Hematopoietic multipotent progenitor cell treated with erythropoietin and hydrocortisone succinate and interleukin-3 and kit ligand, for 17 days (in vitro differentiated cells): ENCODE measurements at regions not wholly inside any gene's neighbourhood (a gene's known extent, or its start where the extent isn't known, plus 50 kb on each side); places are given as distances from the start of the nearest gene placed in this dataset.
"Not testable (repeated sequence)": the region's sequence is repeated elsewhere in the genome, so short reads cannot be mapped to it uniquely, and the experiment has no call there.

Source experiments
- DNase-seq: peaks from one replicate; pipeline ENCODE4 v3.0.0-alpha.2; 2015; ENCODE audit warnings: low spot score

DNA sequence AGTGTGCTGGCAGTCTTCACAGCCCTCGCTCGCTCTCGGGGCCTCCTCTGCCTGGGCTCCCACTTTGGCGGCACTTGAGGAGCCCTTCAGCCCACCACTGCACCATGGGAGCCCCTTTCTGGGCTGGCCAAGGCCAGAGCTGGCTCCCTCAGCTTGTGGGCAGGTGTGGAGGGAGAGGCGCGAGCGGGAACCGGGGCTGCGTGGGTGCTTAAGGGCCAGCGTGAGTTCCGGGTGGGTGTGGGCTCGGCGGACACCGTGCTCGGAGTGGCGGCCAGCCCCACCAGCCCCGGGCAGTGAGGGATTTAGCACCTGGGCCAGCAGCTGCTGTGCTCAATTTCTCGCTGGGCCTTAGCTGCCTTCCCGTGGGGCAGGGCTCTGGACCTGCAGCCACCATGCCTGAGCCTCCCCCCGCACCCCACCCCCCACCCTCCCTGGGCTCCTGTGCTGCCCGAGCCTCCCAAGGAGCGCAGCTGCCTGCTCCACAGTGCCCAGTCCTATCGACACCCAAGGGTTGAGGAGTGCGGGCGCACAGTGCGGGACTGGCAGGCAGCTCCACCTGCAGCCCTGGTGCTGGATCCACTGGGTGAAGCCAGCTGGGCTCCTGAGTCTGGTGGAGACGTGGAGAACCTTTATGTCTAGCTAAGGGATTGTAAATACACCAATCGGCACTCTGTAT lies 684.4 kb upstream of the GOLIM4 start:
- DNase-seq, result not testable (repeated sequence)

DNA sequence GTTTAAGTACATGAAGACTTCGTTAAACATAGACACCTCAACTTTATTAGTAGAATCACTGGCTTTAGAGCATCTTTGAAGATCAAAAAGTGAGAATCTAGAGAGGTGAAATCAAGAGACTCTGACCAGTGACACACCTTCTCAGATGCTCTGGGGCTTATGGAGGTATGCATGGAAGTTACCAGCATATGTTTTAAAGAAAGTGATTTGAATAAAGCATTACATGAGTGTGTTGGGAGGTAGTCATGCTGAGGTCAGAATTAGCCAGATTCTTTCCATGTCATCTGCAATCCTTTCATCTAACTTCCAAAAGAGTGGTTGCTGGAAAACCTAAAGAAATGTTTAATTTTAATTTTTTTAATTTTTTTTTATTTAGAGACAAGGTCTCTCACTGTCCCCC lies 658.0 kb upstream of the GOLIM4 start:
- DNase-seq, result no peak

DNA sequence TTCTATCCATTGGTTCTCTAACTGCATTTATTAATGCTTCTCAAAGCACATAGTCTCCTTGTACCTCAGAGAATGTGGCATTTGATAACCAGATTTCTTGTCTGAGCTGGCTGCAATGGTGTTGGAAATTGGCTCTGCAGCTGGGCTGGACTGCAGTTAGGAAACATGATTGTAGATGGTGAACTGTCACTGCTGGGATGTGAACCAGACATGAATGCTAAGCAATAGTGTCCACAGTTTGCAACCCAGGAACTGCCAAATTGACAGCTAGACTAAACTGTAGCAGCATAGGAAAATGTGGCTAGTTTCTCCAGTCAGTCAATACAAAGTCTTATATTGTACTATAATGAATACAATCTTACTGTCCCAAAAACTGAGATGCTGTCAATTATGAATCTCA lies 656.6 kb upstream of the GOLIM4 start:
- DNase-seq, result no peak

DNA sequence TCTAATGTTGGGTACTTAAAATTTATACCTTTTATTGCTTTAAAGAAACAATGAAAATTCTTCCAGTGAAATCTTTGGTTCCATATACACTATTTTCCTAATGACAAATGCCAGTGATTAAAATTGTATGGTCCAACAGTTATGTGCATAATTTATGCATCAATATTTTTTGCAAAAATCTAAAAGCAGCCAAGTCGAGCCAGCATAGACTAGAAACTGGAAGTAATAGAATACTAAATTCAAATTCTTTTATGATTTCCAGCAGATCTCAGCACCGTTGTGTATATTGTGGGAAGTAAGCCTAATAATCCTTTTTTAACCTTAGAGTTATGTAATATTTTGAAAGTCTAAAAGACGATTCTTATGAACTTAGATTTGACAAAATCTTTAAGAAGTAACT lies 652.0 kb upstream of the GOLIM4 start:
- no peak for DNase-seq

DNA sequence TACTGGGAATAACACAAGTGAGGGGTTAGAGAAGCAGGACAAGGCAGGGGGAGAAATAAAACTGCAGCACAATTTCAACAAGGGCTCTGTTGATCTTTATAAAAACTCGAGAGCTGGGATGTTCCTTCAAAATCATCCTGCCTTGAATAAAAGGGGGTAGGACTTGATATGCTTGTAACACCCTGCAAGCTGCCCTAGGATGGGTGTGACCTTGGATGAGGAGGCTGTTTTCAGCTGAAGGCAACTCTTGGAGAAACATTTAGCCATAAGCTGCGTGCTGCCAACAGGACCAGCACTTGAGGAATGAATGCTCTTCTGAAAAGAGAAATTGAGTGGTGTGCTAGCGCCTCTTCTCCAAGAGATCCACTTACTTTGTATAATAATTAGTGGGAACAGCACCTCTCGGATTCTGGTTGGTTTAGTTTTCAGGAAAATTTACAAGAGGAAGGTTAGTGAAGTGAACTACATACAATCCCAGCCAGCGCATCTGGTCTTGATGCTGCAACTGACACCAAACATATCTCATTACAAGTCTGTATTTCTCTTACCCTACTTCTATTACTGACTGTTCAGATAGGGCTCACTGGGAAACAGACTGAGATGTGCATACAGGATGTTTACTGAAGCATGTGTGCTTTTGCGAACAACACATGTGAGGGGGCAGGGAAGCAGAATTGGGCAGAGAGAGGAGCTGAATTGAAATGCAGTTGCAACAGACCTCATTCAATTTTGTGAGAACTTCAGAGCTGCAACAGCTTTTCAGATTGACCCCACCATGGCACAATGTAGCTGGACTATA lies 643.0 kb upstream of the GOLIM4 start:
- DNase-seq, result no peak

DNA sequence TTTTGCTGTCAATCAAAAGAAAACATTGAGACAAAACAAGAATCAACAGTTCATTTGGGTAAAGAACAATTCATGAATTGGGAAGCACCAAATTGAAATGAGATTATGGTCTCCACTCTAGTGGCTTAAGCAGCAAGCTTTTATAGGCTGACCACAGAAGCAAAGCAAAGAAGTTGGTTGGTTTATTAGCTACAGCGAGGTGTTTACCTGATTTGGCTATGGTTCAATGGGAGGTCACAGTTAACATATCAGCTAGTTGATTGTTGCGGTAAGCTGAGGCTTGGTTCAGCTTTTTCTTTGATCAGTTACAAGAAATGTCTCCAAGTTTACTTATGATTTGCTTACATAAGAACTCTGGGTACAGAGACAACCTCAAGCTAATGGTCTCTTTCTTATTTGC lies 640.5 kb upstream of the GOLIM4 start:
- DNase-seq, result no peak

DNA sequence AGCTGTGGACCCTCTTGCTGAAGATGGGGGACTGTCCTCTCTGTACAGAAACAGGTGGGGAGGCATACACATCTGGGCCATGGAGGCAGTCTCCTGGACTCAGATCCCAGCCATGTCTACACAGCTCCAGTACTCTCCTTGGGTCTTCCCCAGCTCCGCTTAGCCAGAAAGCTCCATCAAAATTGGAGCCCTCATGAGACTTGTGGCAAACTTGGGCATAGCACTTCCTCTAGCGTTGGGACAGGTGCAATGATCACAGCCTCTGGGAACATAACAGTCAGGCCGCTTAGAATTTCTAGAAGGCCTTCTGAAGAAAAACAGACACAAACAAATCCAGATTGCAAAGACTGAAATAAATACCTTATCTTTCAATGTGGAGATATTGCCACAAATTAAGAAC lies 634.3 kb upstream of the GOLIM4 start:
- no peak for DNase-seq

DNA sequence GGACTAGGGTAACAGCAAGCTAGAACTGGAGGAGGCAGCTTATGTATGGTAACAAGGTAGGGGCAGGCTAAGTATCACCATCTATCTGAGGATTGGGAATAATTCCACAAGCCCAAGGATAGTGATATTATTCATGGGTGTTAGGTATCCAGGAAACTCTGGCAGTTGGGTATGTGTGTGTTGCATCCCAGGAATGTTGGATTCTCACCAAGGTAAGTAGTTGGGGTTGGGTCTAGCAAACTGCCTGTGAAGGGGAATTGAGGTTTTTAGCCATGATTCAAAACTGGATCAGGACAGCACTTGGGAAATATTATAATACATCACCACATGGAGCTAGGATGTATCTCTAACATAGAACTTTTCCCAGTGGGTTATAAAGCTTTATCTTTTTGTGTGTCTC lies 626.4 kb upstream of the GOLIM4 start:
- no peak for DNase-seq

DNA sequence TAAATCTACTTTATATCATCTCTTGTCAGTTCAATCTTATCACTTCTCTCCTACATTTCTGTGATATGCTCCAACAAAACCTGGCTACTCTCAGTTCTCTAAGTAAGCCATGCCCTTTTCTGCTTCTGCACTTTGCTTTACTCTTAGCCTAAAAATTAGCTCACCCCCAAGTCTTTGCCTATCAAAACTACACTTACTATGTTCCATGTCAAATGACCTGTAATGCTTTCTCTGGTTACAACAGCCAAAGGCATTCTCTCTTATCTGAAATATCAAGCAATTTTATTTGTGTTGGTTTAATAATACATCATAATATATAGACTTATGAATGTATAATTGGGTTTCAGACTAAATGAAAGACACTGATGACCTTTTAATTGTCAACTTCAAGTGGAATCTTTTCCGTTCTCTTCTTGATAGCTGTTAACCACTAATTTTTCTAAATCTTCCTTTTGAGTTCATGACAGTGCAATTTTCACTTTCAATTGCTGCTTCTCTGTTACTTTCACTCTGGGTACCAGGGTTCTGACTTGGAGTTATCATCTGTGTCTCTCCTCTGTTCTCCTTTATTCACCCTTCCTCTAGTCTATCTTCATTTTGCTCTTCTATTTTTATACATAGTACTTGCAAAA lies 619.0 kb upstream of the GOLIM4 start:
- DNase-seq, result no peak

DNA sequence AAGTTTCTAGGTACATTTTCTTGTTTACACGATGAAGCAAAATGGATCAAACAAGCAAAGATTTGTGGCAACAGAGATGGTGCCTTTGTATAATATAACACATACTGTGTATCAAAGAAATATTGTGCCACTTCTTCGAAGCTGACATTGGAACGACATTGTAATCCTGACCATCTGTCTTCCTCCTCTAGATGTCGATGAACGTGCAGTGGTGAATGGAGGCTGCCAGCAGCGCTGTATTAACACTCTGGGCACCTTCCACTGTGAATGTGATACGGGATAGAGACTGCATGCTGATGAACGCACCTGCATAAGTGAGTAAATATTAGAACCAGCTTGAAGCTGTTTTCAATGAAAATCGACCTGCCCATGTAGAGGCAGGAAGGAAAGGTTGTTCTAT lies 613.3 kb upstream of the GOLIM4 start:
- no peak for DNase-seq

DNA sequence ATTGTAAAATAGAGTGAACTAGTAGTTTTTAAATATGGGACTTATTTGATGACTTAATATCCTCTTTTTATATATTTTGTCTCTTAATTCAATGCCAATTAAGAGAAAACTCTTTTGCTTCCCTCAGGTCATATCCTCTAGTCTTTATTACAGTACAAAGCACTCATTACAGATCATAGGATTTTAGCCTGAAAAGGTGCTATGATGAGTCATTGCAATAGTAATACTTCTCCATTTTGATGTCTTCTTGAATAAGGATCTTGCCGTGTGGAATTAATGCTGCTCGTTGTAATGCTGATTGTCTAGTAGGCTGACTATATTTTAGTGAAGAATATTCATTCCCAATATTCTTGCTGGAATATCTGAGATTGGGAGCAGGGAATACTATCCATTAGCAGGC lies 612.2 kb upstream of the GOLIM4 start:
- DNase-seq, result no peak

DNA sequence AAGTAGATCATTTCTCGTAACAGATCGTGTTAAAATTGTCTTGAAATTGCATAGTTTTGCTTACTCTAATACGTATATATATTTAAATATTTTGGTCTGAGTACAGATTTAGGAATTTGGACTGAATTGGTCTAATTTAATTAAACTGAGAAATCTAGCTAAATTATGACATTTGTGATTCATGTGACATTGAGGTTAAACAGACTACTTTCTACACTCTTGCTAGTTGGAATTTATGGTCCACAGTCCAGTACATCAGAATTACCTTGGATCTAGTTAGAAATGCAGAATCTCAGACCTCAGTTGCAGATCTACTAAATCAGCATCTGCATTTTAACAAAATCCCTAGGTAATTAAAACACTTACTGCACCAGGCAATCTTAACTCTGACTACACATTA lies 609.7 kb upstream of the GOLIM4 start:
- DNase-seq, result no peak

DNA sequence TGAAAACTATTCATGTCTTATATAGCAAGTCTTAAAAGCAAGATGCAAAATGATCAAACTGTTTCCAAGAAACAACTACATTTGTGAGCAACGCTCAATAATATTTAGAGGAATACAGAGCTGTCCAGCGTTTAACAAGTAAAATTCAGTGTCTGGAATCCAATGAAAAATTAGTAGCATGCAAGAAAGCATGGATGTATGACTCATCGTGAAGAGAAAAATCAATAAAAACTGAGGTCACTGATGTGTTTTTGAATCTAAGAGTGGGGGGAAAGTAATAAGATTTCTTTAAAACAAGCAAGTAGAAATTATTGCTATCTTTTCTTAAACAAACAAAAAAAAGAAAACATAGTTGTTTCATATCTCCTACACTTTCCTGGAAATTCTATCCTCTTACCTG lies 600.3 kb upstream of the GOLIM4 start:
- no peak for DNase-seq

DNA sequence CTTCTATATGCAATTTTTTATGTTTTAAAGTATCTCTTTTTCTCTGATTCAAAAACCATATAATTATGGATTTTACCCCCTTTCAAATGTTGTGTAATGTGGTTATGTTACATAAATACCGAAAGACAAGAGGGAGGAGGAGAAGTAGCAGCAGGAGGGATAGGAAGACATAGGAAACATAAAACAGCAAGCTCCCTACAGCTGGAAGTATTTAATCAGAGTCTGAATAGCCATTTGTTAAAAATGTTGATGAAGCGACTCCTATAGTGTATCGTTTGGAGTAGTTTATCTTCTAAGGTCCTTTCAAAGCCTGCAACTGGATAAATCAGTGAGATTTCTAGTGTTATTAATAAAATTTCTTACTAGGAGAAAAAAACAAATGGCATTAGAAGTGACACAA lies 598.1 kb upstream of the GOLIM4 start:
- no peak for DNase-seq

DNA sequence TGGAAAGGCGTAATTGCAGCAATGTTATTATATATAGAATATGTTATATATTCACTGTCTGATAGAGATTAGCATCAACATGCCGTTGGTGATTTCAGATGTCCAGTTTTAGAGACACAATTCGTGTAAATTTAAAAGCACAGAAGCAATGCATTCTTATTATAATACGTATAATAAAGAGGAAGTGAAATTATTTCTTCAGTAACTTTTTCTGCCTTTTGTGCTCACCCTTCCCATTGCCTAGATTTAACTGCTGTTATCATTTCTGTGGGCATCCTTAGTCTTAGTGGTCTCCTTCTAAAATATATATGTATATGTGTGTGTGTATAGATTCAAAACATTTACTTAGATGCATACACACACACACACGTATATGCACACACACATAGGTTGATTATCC lies 592.5 kb upstream of the GOLIM4 start:
- no peak for DNase-seq

DNA sequence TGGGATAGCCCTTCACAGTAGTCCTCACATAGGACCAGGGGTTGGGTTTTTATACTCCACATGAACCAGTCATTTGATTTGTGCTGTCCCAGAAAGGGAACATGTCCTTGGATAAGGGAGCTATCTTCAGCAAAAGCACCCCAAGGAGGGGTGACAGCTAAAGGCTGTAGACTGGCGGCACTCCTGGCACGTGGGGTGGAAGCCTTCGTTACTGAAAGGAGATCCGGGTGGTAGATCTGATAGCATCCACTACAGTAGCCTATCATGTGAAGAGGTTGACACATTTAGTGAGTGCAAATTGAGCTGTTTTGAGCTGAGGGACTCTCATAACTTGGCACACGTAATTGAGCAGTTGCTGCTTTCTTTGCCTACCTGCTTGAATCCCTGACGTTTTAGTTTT lies 588.8 kb upstream of the GOLIM4 start:
- no peak for DNase-seq

DNA sequence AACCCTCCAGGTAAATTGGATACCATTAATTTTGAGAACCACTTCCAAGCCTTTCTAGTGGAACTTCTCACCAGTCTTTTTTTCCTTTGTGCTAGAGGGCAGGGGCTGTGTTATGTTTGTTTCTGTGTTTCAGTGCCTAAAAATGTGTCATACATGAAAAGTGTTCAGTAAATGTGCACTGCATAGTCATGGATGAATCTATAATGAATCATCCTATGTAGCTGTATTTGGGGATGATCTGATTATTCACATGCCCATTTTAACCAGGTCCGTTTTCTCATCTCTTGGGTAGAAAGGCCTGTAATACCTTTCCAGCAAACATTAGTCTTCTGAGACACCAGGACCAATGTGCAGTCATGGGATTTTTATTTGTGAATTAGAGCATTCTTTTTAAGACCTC lies 583.0 kb upstream of the GOLIM4 start:
- no peak for DNase-seq

DNA sequence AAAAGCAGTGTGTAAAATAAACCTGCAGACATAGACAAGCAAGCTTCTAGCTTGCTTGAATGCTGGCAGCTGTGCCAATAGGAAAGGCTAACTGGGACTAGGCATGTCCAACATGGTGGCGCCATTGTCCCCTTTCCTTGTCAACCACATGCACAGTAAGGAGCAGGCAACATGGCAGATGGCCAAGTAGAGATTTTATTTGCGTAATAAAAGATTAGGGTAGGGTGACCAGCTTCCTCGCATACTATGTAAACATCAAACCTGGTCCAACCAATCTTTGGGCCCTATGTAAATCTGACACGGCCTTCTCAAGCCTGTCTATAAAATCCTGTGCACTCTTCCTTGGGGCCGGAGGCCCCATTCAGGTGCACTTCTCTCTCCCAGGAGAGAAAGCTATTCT lies 575.4 kb upstream of the GOLIM4 start:
- no peak for DNase-seq

DNA sequence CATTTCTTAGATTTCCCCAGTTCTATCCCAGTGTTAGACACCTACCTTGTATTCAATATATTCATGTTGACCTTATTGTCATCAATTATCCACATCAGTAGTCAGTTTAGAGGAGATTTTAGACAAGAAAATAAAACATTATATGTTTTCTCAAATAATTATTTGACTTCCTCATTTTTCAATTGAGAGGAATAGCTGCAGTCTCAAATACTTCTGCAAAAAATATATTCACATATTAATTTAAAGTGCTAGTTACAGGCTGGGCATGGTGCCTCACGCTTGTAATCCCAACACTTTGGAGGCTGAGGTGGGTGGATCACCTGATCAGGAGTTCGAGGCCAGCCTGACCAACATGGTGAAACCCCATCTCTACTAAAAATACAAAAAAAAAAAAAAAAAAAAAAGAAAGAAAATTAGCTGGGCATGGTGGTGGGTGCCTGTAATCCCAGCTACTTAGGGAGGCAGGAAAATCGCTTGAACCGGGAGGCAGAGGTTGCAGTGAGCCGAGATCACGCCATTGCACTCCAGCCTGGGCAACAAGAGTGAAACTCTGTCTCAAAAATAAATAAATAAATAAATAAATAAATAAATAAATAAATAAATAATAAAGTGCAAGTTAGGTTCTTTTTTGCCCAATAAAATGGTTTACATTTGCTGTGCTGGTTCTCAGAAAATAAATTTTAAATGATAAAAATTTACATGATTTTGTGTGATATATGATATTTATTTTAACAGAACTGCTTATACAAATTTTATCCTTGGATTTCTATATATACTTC lies 565.3 kb upstream of the GOLIM4 start:
- not testable (repeated sequence) for DNase-seq

DNA sequence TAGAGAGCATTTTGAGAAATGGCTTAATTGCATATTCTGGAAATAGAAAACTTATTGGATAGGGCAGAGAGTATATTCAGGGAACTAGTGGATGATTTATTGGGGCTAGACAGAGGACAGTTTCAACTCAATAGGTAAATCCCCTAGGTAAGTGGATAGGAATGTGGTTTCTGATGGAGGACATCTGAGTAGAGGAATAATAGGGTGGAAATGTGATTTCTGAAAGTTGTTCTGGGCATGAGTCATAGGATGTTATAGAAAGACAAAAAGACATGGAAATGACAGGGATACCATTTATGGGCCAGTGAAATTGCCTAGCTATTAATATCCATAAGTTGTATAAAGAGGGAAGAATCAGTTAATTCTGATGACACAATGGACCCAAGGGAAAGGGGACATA lies 563.3 kb upstream of the GOLIM4 start:
- no peak for DNase-seq

DNA sequence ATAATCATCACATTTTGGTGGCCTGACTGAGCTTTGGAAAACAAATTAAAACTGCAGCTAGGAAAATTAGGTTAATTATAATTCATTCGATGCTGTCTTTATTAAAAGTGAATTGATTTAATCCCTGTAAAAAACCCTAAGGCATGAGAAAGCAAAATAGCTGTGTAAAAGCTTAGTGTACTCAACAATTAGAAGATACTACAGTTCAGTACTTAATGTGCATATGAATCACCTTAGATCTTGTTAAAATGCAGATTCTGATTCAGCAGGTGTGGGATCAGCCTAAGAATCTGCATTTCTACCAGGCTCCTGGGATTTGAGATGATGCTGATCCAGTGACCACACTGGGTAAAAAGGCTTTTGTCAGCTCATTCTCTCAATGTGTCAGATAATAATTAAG lies 559.9 kb upstream of the GOLIM4 start:
- no peak for DNase-seq

DNA sequence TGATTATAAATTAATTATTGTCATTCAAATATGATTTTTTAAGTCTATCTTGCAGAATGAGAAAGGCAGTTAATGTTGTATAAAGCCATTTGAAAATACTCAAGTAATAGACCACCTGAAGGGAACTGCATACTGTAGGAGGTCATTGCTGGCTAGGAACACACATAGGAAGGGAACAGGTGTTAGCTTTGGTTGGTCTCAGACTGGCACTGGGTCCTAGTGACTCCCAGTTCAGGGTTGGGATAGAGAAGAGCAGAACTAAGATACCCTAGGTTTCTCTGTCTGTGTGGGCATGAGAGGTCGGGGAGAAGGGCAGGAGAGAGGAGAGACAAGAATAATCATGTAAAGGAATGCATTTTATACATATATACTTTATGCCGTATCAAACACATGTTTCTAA lies 559.0 kb upstream of the GOLIM4 start:
- no peak for DNase-seq

DNA sequence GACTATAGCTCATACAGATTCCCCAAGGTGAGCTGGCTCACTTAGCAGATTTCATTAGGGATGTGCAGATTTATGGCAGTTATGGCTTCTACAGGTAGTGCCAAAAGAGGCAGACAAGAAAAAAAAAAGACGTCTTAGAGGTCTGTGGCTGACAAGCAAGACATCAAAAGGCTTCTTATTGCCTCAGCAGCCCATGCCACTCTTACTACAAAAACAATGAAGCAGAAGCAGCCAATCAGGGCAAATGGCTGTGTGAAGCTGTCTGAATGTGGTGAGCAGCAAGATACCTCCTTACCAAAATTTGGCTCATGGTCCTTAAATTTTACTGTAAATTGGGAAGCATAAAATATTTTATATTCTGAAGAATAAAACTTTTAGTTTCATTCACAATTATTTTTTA lies 557.5 kb upstream of the GOLIM4 start:
- no peak for DNase-seq
